GM21515 (cell line): ENCODE measurements at regions not wholly inside any gene's neighbourhood (a gene's known extent, or its start where the extent isn't known, plus 50 kb on each side); places are given as distances from the start of the nearest gene placed in this dataset.
"Not testable (repeated sequence)": the region's sequence is repeated elsewhere in the genome, so short reads cannot be mapped to it uniquely, and the experiment has no call there.

Experiments used
- ATAC-seq: cut with Tn5 transposase; IDR thresholded peaks from one replicate; pipeline ENCODE4 v1.9.1; 2021; ENCODE audit not compliant: unreplicated experiment

GRCh38 chr11:116345575-116345974 lies 427.2 kb downstream of the BUD13 start:
- ATAC-seq, result no peak

GRCh38 chr11:116344601-116345000 lies 428.2 kb downstream of the BUD13 start:
- no peak for ATAC-seq

- no peak for ATAC-seq
Measured at GRCh38 chr11:116343270-116343669, 429.5 kb downstream of the BUD13 start.

GRCh38 chr11:116342148-116342547 lies 430.6 kb downstream of the BUD13 start:
- ATAC-seq, result no peak

- ATAC-seq, result no peak
Measured at GRCh38 chr11:116339306-116340098, 433.3 kb downstream of the BUD13 start.

GRCh38 chr11:116338500-116338899 lies 434.3 kb downstream of the BUD13 start:
- ATAC-seq, result not testable (repeated sequence)

GRCh38 chr11:116336540-116336939 lies 436.2 kb downstream of the BUD13 start:
- no peak for ATAC-seq

- no peak for ATAC-seq
Measured at GRCh38 chr11:116335891-116336290, 436.9 kb downstream of the BUD13 start.

- no peak for ATAC-seq
Measured at GRCh38 chr11:116335078-116335477, 437.7 kb downstream of the BUD13 start.

- no peak for ATAC-seq
Measured at GRCh38 chr11:116334596-116334995, 438.2 kb downstream of the BUD13 start.

- no peak for ATAC-seq
Measured at GRCh38 chr11:116333001-116333535, 439.7 kb downstream of the BUD13 start.

- ATAC-seq, result no peak
Measured at GRCh38 chr11:116332391-116332790, 440.4 kb downstream of the BUD13 start.

- ATAC-seq, result no peak
Measured at GRCh38 chr11:116331381-116331780, 441.4 kb downstream of the BUD13 start.

GRCh38 chr11:116330439-116331185 lies 442.2 kb downstream of the BUD13 start:
- ATAC-seq, result no peak

GRCh38 chr11:116329354-116330090 lies 443.3 kb downstream of the BUD13 start:
- no peak for ATAC-seq

GRCh38 chr11:116328851-116329250 lies 443.9 kb downstream of the BUD13 start:
- no peak for ATAC-seq

- no peak for ATAC-seq
Measured at GRCh38 chr11:116328391-116328790, 444.4 kb downstream of the BUD13 start.

GRCh38 chr11:116326146-116326545 lies 446.6 kb downstream of the BUD13 start:
- ATAC-seq, result no peak

- ATAC-seq, result no peak
Measured at GRCh38 chr11:116325247-116325646, 447.5 kb downstream of the BUD13 start.

- ATAC-seq, result not testable (repeated sequence)
Measured at GRCh38 chr11:116324077-116324476, 448.7 kb downstream of the BUD13 start.

- ATAC-seq, result no peak
Measured at GRCh38 chr11:116317212-116317611, 455.6 kb downstream of the BUD13 start.
